ENCODE measurements at regions not wholly inside any gene's neighbourhood (a gene's known extent, or its start where the extent isn't known, plus 50 kb on each side); places are given as distances from the start of the nearest gene placed in this dataset.

DNA sequence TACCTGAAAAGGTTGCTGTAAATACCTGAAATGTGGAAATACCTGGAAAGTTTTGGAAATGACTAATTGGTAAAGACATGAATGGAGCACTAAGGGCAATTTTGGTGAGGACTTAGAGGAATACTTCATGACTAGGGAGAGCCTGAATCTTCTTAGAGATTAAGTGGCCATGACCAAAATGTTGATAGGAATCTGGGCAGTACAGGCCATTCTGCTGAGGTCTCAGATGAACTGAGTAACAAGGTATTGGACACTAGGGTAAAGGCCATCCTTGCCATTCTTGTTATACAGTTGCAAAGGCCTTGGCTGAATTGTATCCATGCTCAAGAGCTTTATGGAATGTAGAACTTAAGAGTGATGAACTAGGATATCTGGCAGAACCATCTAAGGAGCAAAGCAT lies 742.9 kb upstream of the RAB6C start:
- TF ChIP-seq POLR2AphosphoS5 (IDR thresholded peaks at IDR 0.05) (no peak), POLR2A (IDR thresholded peaks at IDR 0.05) (no peak), EP300 (IDR thresholded peaks at IDR 0.05) (no peak), CTCF (IDR thresholded peaks at IDR 0.05) (no peak)
- H3K36me3 ChIP-seq = no peaks in the 10 kb centered on the region

GRCh38 chr2:129237966-129238725 lies 741.3 kb upstream of the RAB6C start:
- ATAC-seq = no peak
- H3K36me3 ChIP-seq = no peaks in the 10 kb centered on the region
- H3K4me1 ChIP-seq = no peaks in the 10 kb centered on the region
- 89 to 100% methylated on average over 6 of the region's 6 CpGs for WGBS, 2 donors (ENCODE audit: low coverage in 1 of 2)
- H3K9me3 ChIP-seq = peaks cover 0 to 4% (median 0%) of the 10 kb centered on the region in 3 donors
- no peak for TF ChIP-seq POLR2A (IDR thresholded peaks at IDR 0.05)
- no peak overlapping the region for H3K27ac ChIP-seq
- H3K27me3 ChIP-seq = no peaks in the 10 kb centered on the region
- H3K4me3 ChIP-seq = no peak overlapping the region

More for the DNA sequence above, 742.9 kb upstream of the RAB6C start:
- H3K9me3 ChIP-seq = peaks cover 0 to 4% (median 0%) of the 10 kb centered on the region in 3 donors
- H3K27ac ChIP-seq = no peak overlapping the region
- ATAC-seq = no peak
- no peaks in the 10 kb centered on the region for H3K4me1 ChIP-seq
- no peak overlapping the region for H3K4me3 ChIP-seq
- H3K27me3 ChIP-seq = no peaks in the 10 kb centered on the region

DNA sequence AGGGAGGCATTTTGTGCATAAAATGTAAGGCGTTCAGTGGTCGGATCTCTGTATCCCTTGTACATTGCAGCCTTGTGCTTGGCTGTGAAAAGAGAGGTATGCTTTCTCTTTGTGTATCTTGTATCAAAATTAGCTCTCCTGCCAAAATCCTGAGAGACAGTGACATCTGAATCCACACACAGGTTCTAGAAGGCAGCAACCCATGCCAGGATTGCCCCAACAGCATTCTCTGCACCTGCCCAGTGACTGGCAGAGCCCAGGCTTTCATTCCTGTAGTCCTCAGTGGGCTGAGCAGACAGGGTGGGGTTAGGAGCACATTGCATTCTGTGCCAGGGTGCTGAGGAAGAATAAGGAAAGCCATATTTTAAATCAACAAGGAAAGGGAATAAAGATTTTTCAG lies 740.3 kb upstream of the RAB6C start:
- 52% methylated on average over 2 of the region's 2 CpGs; no CpG with 5 or more reads in 1 of the 2 donors for WGBS, 2 donors (ENCODE audit: low coverage in 1 of 2)
- no peaks in the 10 kb centered on the region for H3K27me3 ChIP-seq
- no peaks in the 10 kb centered on the region for H3K36me3 ChIP-seq
- no peak overlapping the region for H3K4me3 ChIP-seq
- no peak overlapping the region for H3K27ac ChIP-seq
- no peaks in the 10 kb centered on the region for H3K4me1 ChIP-seq
- peaks cover 0 to 4% (median 0%) of the 10 kb centered on the region in 3 donors for H3K9me3 ChIP-seq
- no peak for ATAC-seq
- no peak for TF ChIP-seq CTCF (IDR thresholded peaks at IDR 0.05)
- TF ChIP-seq POLR2AphosphoS5 (IDR thresholded peaks at IDR 0.05) = no peak
- no peak for TF ChIP-seq EP300 (IDR thresholded peaks at IDR 0.05)
- TF ChIP-seq POLR2A (IDR thresholded peaks at IDR 0.05) = no peak

DNA sequence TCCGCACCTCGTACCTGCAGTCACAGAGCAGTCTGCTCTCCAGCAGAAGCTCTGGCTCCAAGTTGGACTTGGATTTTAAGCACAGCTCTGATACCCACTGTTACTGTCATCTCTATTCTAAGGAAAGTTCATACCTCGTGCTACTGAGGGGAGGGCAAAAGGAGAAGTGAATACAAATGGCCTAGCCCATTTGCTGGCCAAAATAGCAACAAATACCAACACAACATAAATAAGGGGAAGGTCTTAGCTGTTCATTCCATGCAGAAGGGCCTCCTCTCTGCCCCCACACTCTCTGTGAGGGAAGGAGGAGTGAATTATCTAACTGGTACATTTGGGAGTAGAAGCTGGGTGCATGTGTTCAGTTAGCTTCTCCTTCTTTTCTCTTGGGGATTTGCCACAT lies 739.4 kb upstream of the RAB6C start:
- no peak for ATAC-seq
- H3K9me3 ChIP-seq = peaks cover 0 to 4% (median 0%) of the 10 kb centered on the region in 3 donors
- TF ChIP-seq EP300 (IDR thresholded peaks at IDR 0.05) (no peak), CTCF (IDR thresholded peaks at IDR 0.05) (no peak), POLR2AphosphoS5 (IDR thresholded peaks at IDR 0.05) (no peak), POLR2A (IDR thresholded peaks at IDR 0.05) (no peak)
- 83 to 100% methylated on average over 1 to 2 of the region's 3 CpGs for WGBS, 2 donors (ENCODE audit: low coverage in 1 of 2)
- no peaks in the 10 kb centered on the region for H3K27me3 ChIP-seq
- no peaks in the 10 kb centered on the region for H3K4me1 ChIP-seq
- no peak overlapping the region for H3K27ac ChIP-seq
- H3K4me3 ChIP-seq = no peak overlapping the region
- H3K36me3 ChIP-seq = no peaks in the 10 kb centered on the region

DNA sequence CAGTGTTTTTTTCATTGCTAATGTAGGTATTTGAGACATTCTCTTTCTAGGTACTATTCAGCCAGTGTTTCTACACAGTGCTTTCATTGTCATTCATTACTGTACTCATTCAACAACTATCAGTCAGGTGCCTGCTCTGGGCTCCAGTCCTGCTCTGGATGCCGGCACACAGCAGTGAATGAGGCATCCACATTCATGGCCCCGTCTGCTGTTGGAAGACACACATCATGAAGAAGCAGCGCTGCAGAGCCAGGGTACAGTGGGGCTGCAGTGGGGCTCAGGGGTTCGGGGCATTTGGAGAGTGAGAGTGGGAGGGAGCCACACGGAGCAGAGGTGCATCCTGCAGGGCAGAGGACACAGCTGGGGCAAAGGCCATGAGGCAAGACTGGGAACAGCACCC lies 737.2 kb upstream of the RAB6C start:
- Histone ChIP-seq H3K27ac (no peak overlapping the region), H3K36me3 (no peaks in the 10 kb centered on the region), H3K27me3 (no peaks in the 10 kb centered on the region), H3K9me3 (peaks cover 0 to 8% (median 0%) of the 10 kb centered on the region in 3 donors), H3K4me1 (no peaks in the 10 kb centered on the region), H3K4me3 (no peak overlapping the region)
- 83% methylated on average over 1 of the region's 5 CpGs; no CpG with 5 or more reads in 1 of the 2 donors for WGBS, 2 donors (ENCODE audit: low coverage in 1 of 2)
- no peak for ATAC-seq
- TF ChIP-seq CTCF (IDR thresholded peaks at IDR 0.05) (no peak), POLR2AphosphoS5 (IDR thresholded peaks at IDR 0.05) (no peak), EP300 (IDR thresholded peaks at IDR 0.05) (no peak), POLR2A (IDR thresholded peaks at IDR 0.05) (no peak)

All from gastroesophageal sphincter (tissue), 4 donors.